T-helper 1 cell (primary cell): ENCODE measurements at regions not wholly inside any gene's neighbourhood (a gene's known extent, or its start where the extent isn't known, plus 50 kb on each side); places are given as distances from the start of the nearest gene placed in this dataset.
"Not testable (repeated sequence)": the region's sequence is repeated elsewhere in the genome, so short reads cannot be mapped to it uniquely, and the experiment has no call there.

Experiments used
- DNase-seq, 5 donors: peaks; one replicate each; pipeline ENCODE4 v3.0.0-alpha.2; 2012 to 2020

GRCh38 chr9:40884902-40885490 lies 243.5 kb downstream of the FOXD4L6 start:
- DNase-seq, result peak in 1 of 5 donors; percentile 9

- DNase-seq, result peak in 2 of 5 donors; percentile 6 to 11
Measured at GRCh38 chr9:40884072-40884901, 244.2 kb downstream of the FOXD4L6 start.

- DNase-seq, result not testable (repeated sequence)
Measured at GRCh38 chr9:40883423-40884071, 244.9 kb downstream of the FOXD4L6 start.

GRCh38 chr9:40873753-40874295 lies 254.7 kb downstream of the FOXD4L6 start:
- DNase-seq, result not testable (repeated sequence)

- DNase-seq, result not testable (repeated sequence)
Measured at GRCh38 chr9:40868437-40868836, 260.0 kb downstream of the FOXD4L6 start.
